OCI-LY7 (cell line): ENCODE measurements at regions not wholly inside any gene's neighbourhood (a gene's known extent, or its start where the extent isn't known, plus 50 kb on each side); places are given as distances from the start of the nearest gene placed in this dataset.

ENCODE experiments used
- BruUV-seq: library from RNA; stranded (reverse); fragments of 400-500 nt; replicated peaks from 2 replicates; lab custom pipeline; 2021; lab: Mats Ljungman, UMichigan
- CTCF ChIA-PET: fragments of 300-600 bp; sonication (Branson Sonifier 250); formaldehyde crosslinking; loops from one replicate; lab custom pipeline; 2022; ENCODE audit warnings: antibody characterized with exemption; ENCODE audit not compliant: unreplicated experiment; lab: Charles Lee
- POLR2A ChIA-PET: fragments of 300-600 bp; sonication (Branson Sonifier 250); formaldehyde crosslinking; loops from one replicate; lab custom pipeline; 2022; ENCODE audit warnings: antibody characterized with exemption; lab: Charles Lee
- DNase-seq: peaks from one replicate; pipeline ENCODE4 v3.0.0-alpha.2; 2015; ENCODE audit warnings: low spot score
- H2AFZ ChIP-seq: fragments of 200-600 bp; sonication (generic), shearing (Covaris generic); 2 replicates; pipeline ENCODE4 v1.6.1; 2014; ENCODE audit warnings: mild to moderate bottlenecking, antibody characterized with exemption, low read length, moderate library complexity
- H3K27ac ChIP-seq: fragments of 200-600 bp; sonication (generic); 2 replicates; pipeline ENCODE4 v1.5.1; 2014; ENCODE audit warnings: mixed run types, low read depth, mild to moderate bottlenecking, moderate library complexity, low read length, inconsistent platforms; ENCODE audit not compliant: poor library complexity, severe bottlenecking
- H3K36me3 ChIP-seq: fragments of 200-600 bp; sonication (generic); 2 replicates; pipeline ENCODE4 v1.6.1; 2014; ENCODE audit warnings: mild to moderate bottlenecking, antibody characterized with exemption, low read length, moderate library complexity, mixed read lengths; ENCODE audit not compliant: insufficient read depth
- H3K4me1 ChIP-seq: fragments of 200-600 bp; sonication (generic); 2 replicates; pipeline ENCODE4 v1.5.1; 2014; ENCODE audit warnings: mild to moderate bottlenecking, low read length; ENCODE audit not compliant: insufficient read depth, poor library complexity, severe bottlenecking
- H3K4me2 ChIP-seq: fragments of 200-600 bp; sonication (generic); 2 replicates; pipeline ENCODE4 v1.6.1; 2014; ENCODE audit warnings: mild to moderate bottlenecking, low read length
- H3K4me3 ChIP-seq: fragments of 200-600 bp; sonication (generic); 2 replicates; pipeline ENCODE4 v1.5.1; 2014; ENCODE audit warnings: mild to moderate bottlenecking, low read depth, low read length; ENCODE audit not compliant: poor library complexity, severe bottlenecking
- H3K79me2 ChIP-seq: fragments of 200-600 bp; sonication (generic); 2 replicates; pipeline ENCODE4 v1.6.1; 2016; ENCODE audit warnings: low read depth, mild to moderate bottlenecking, low read length, moderate library complexity, mixed read lengths; ENCODE audit not compliant: insufficient read depth
- H3K9me2 ChIP-seq: fragments of 200-600 bp; sonication (generic); 2 replicates; pipeline ENCODE4 v1.6.1; 2016; ENCODE audit warnings: mild to moderate bottlenecking, low read length, mixed read lengths; ENCODE audit not compliant: insufficient read depth
- H3K9me3 ChIP-seq: fragments of 200-600 bp; sonication (generic); 2 replicates; pipeline ENCODE4 v1.6.1; 2014; ENCODE audit warnings: mild to moderate bottlenecking, mixed run types, low read length, mixed read lengths
- H4K20me1 ChIP-seq: fragments of 200-600 bp; sonication (generic); 2 replicates; pipeline ENCODE4 v1.6.1; 2014; ENCODE audit warnings: mild to moderate bottlenecking, antibody characterized with exemption, low read length, moderate library complexity, mixed read lengths; ENCODE audit not compliant: insufficient read depth
- EZH2phosphoT487 ChIP-seq: fragments of 200-600 bp; sonication (generic); IDR thresholded peaks from 2 replicates; pipeline ENCODE4 v1.6.1; 2018; ENCODE audit warnings: low read depth, borderline replicate concordance, mild to moderate bottlenecking, mixed run types, antibody characterized with exemption, low read length, moderate library complexity, mixed read lengths
- intact Hi-C: fragments of 100-400 bp; cut with micrococcal nuclease; formaldehyde crosslinking; loops from one replicate; pipeline ENCODE4 v1.10.0; 2022; ENCODE audit not compliant: unreplicated experiment
- TF ChIP-seq, protein P1 (sequence below): fragments of 200-600 bp; sonication (generic); conservative IDR thresholded peaks from 2 replicates; pipeline ENCODE4 v1.5.1; 2014; ENCODE audit warnings: mild to moderate bottlenecking, antibody characterized with exemption, low read length, moderate library complexity, mixed read lengths

DNA sequence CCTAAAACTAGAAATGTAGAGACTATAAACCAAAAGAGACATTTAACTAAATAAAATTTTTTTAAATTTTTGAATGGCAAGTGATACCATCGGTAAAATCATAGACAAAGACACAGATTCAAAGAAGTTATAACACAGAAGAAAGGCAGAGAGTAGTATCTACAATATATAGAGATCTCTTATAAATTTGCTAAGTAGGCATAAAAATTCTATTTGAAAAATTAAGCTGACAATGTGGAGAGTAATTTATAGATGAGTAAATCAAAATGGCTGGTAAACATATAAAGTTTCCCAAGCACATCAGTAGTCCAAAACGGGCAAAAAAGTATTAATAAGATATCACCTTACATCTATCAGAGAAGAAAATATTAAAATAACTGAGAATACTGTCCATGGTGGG, 1061.0 kb downstream of the ADGRL2 start:
- no peak overlapping the region for H3K4me3 ChIP-seq
- intact Hi-C loops = no loop called here
- no peak overlapping the region for H2AFZ ChIP-seq
- POLR2A ChIA-PET = interaction anchor here (0.7 kb wide), 1 partner anchor 1890 kb away, joined by 3 read pairs; no protein-coding TSS in a partner anchor
- DNase-seq = no peak
- no peaks in the 10 kb centered on the region for H4K20me1 ChIP-seq
- BruUV-seq = no TSS peak
- no peaks in the 10 kb centered on the region for H3K36me3 ChIP-seq
- no peaks in the 10 kb centered on the region for H3K9me3 ChIP-seq
- 0 out of 2 replicates have a peak, but pooled peaks cover 2% of the 10 kb centered on the region for H3K9me2 ChIP-seq
- no peaks in the 10 kb centered on the region for H3K79me2 ChIP-seq
- no peak for TF ChIP-seq EZH2phosphoT487
- TF ChIP-seq, protein P1, sequence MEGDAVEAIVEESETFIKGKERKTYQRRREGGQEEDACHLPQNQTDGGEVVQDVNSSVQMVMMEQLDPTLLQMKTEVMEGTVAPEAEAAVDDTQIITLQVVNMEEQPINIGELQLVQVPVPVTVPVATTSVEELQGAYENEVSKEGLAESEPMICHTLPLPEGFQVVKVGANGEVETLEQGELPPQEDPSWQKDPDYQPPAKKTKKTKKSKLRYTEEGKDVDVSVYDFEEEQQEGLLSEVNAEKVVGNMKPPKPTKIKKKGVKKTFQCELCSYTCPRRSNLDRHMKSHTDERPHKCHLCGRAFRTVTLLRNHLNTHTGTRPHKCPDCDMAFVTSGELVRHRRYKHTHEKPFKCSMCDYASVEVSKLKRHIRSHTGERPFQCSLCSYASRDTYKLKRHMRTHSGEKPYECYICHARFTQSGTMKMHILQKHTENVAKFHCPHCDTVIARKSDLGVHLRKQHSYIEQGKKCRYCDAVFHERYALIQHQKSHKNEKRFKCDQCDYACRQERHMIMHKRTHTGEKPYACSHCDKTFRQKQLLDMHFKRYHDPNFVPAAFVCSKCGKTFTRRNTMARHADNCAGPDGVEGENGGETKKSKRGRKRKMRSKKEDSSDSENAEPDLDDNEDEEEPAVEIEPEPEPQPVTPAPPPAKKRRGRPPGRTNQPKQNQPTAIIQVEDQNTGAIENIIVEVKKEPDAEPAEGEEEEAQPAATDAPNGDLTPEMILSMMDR = no peak
- H3K4me1 ChIP-seq = no peaks in the 10 kb centered on the region
- no peak overlapping the region for H3K4me2 ChIP-seq
- CTCF ChIA-PET = no interaction called here
- no peak overlapping the region for H3K27ac ChIP-seq

DNA sequence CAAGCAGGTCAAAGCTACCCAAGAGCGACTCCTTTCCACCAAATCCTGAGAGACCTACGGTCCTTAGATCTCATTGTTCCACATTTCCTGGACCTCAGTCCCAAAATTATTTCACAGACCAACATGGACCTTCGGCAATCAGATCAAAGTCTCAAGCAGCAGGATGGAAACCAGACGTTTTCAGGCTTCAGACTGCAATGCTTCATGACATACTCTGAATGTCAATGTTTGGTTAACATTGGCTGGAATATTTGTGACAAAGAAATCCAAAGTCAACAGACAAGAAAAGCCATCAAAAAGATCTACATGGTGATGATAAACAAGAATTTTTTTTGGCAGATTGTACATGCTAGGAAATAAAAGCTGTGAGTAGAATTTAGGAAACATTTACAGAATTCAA, 1057.3 kb downstream of the ADGRL2 start:
- Histone ChIP-seq H3K9me2 (0 out of 2 replicates have a peak, but pooled peaks cover 2% of the 10 kb centered on the region), H3K4me1 (no peaks in the 10 kb centered on the region), H2AFZ (no peak overlapping the region), H3K4me2 (no peak overlapping the region), H3K79me2 (no peaks in the 10 kb centered on the region), H3K27ac (no peak overlapping the region), H3K4me3 (no peak overlapping the region), H3K9me3 (no peaks in the 10 kb centered on the region), H4K20me1 (no peaks in the 10 kb centered on the region), H3K36me3 (no peaks in the 10 kb centered on the region)
- POLR2A ChIA-PET = no interaction called here
- BruUV-seq = no TSS peak
- TF ChIP-seq EZH2phosphoT487 = no peak
- TF ChIP-seq, protein P1 = no peak
- intact Hi-C loops = no loop called here
- DNase-seq = no peak
- CTCF ChIA-PET = no interaction called here

DNA sequence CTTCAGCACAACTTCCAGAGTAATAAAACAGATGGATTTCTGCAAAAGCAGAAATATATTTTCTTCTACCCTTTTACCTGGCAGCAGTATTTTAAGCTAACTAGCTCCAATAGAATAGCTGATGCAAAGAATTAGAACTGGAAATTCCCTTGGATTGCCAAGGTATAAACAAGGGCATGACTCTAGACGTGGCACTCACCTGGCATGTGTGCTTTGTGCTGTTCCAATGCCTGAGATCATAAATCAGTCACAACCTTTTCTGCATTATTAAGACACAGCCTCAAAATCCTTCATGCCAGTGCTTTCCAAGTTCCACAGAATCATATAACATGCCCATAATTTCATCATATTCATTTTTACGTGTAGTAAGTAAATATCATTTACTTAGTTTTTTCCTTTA, 1048.7 kb downstream of the ADGRL2 start:
- DNase-seq = no peak
- no peaks in the 10 kb centered on the region for H3K9me3 ChIP-seq
- no peaks in the 10 kb centered on the region for H3K9me2 ChIP-seq
- TF ChIP-seq, protein P1 = no peak
- no peak for TF ChIP-seq EZH2phosphoT487
- no TSS peak for BruUV-seq
- POLR2A ChIA-PET = no interaction called here
- H3K27ac ChIP-seq = no peak overlapping the region
- no peaks in the 10 kb centered on the region for H3K36me3 ChIP-seq
- H4K20me1 ChIP-seq = no peaks in the 10 kb centered on the region
- intact Hi-C loops = no loop called here
- no peak overlapping the region for H3K4me2 ChIP-seq
- H3K79me2 ChIP-seq = no peaks in the 10 kb centered on the region
- no peak overlapping the region for H2AFZ ChIP-seq
- CTCF ChIA-PET = no interaction called here
- no peak overlapping the region for H3K4me3 ChIP-seq
- no peaks in the 10 kb centered on the region for H3K4me1 ChIP-seq
